Hepatocyte (in vitro differentiated cells): ENCODE measurements at regions not wholly inside any gene's neighbourhood (a gene's known extent, or its start where the extent isn't known, plus 50 kb on each side); places are given as distances from the start of the nearest gene placed in this dataset.
A peak's percentile ranks its signal among the peaks of the same experiment; 100 is the strongest.

ENCODE experiments used
- DNase-seq: peaks from one replicate; pipeline ENCODE4 v3.0.0-alpha.2; 2016; ENCODE audit warnings: low spot score
- H2AFZ ChIP-seq: fragments of 200-600 bp; sonication (generic); 2 replicates; pipeline ENCODE4 v1.6.0; 2016; ENCODE audit warnings: antibody characterized with exemption, mild to moderate bottlenecking
- H3K27ac ChIP-seq: fragments of 200-600 bp; sonication (generic); 2 replicates; pipeline ENCODE4 v1.5.1; 2016; ENCODE audit warnings: mild to moderate bottlenecking
- H3K27me3 ChIP-seq: fragments of 200-600 bp; sonication (generic); 2 replicates; pipeline ENCODE4 v1.6.1; 2016
- H3K36me3 ChIP-seq: fragments of 200-600 bp; sonication (generic); replicated peaks from 2 replicates; pipeline ENCODE4 v1.5.1; 2016; ENCODE audit warnings: low read depth; ENCODE audit not compliant: insufficient read depth
- H3K4me1 ChIP-seq: fragments of 200-600 bp; sonication (generic); 2 replicates; pipeline ENCODE4 v1.5.1; 2016; ENCODE audit warnings: mild to moderate bottlenecking, moderate library complexity; ENCODE audit not compliant: insufficient read depth
- H3K4me2 ChIP-seq: fragments of 200-600 bp; sonication (generic); 2 replicates; pipeline ENCODE4 v1.6.0; 2016
- H3K4me3 ChIP-seq: fragments of 200-600 bp; sonication (generic); 2 replicates; pipeline ENCODE4 v1.5.1; 2016; ENCODE audit warnings: mild to moderate bottlenecking
- H3K79me2 ChIP-seq: fragments of 200-600 bp; sonication (generic); 2 replicates; pipeline ENCODE4 v1.6.0; 2017; ENCODE audit warnings: mild to moderate bottlenecking
- H3K9me2 ChIP-seq: fragments of 200-600 bp; sonication (generic); replicated peaks from 2 replicates; pipeline ENCODE4 v1.6.0; 2017; ENCODE audit warnings: mild to moderate bottlenecking; ENCODE audit not compliant: insufficient read depth
- H3K9me3 ChIP-seq: fragments of 200-600 bp; sonication (generic); 2 replicates; pipeline ENCODE4 v1.5.1; 2016; ENCODE audit warnings: low read depth, mild to moderate bottlenecking
- H4K20me1 ChIP-seq: fragments of 200-600 bp; sonication (generic); 2 replicates; pipeline ENCODE4 v1.6.0; 2016; ENCODE audit warnings: mild to moderate bottlenecking; ENCODE audit not compliant: insufficient read depth, poor library complexity, severe bottlenecking
- CTCF ChIP-seq: fragments of 200-600 bp; sonication (generic); IDR thresholded peaks from 2 replicates; pipeline ENCODE4 v1.5.1; 2016; ENCODE audit warnings: antibody characterized with exemption, mild to moderate bottlenecking; ENCODE audit not compliant: poor library complexity
- EZH2 ChIP-seq: fragments of 200-600 bp; sonication (generic); IDR thresholded peaks from 2 replicates; pipeline ENCODE4 v1.6.1; 2016; ENCODE audit warnings: antibody characterized with exemption, mild to moderate bottlenecking, borderline replicate concordance
- EZH2phosphoT487 ChIP-seq: fragments of 200-600 bp; sonication (generic); IDR thresholded peaks from one replicate; pipeline ENCODE4 v1.6.1; 2018; ENCODE audit warnings: antibody characterized with exemption, mild to moderate bottlenecking, low read depth, moderate library complexity; ENCODE audit not compliant: unreplicated experiment, severe bottlenecking
- WGBS: methylation state at CpG from one replicate; pipeline ENCODE4 v1.1.6; 2016; ENCODE audit warnings: low lambda C conversion rate; ENCODE audit errors: missing lambda C conversion rate; 5-methylcytosine and 5-hydroxymethylcytosine counted together

- TF ChIP-seq EZH2phosphoT487, result no peak
- no peak for TF ChIP-seq EZH2
- TF ChIP-seq CTCF, result no peak
- Histone ChIP-seq H3K27me3 (no peaks in the 10 kb centered on the region), H3K79me2 (no peaks in the 10 kb centered on the region), H4K20me1 (no peaks in the 10 kb centered on the region), H3K4me2 (no peak overlapping the region), H3K4me1 (peaks cover 6% of the 10 kb centered on the region), H3K9me3 (no peaks in the 10 kb centered on the region), H3K9me2 (no peaks in the 10 kb centered on the region), H3K4me3 (no peak overlapping the region), H3K27ac (no peak overlapping the region), H3K36me3 (no peaks in the 10 kb centered on the region), H2AFZ (no peak overlapping the region)
- DNase-seq, result peak; percentile 57
- WGBS, result 70% methylated on average over 15 of the region's 15 CpGs
Measured at GRCh38 chr5:171647043-171647903, 138.3 kb upstream of the SMIM23 start.

- no peak for DNase-seq
- Histone ChIP-seq H3K27me3 (no peaks in the 10 kb centered on the region), H4K20me1 (no peaks in the 10 kb centered on the region), H3K27ac (no peak overlapping the region), H3K9me2 (no peaks in the 10 kb centered on the region), H3K36me3 (no peaks in the 10 kb centered on the region), H3K79me2 (no peaks in the 10 kb centered on the region), H2AFZ (no peak overlapping the region), H3K4me3 (no peak overlapping the region), H3K4me1 (peaks cover 6% of the 10 kb centered on the region), H3K9me3 (no peaks in the 10 kb centered on the region), H3K4me2 (no peak overlapping the region)
- TF ChIP-seq CTCF, result no peak
- WGBS, result 76% methylated on average over 4 of the region's 4 CpGs
Measured at GRCh38 chr5:171647904-171648260, 137.7 kb upstream of the SMIM23 start.

- Histone ChIP-seq H3K36me3 (no peaks in the 10 kb centered on the region), H3K27me3 (no peaks in the 10 kb centered on the region), H3K9me2 (no peaks in the 10 kb centered on the region), H4K20me1 (no peaks in the 10 kb centered on the region), H3K4me2 (no peak overlapping the region), H3K27ac (no peak overlapping the region), H3K79me2 (no peaks in the 10 kb centered on the region), H3K4me1 (peaks cover 6% of the 10 kb centered on the region), H3K9me3 (no peaks in the 10 kb centered on the region), H3K4me3 (no peak overlapping the region), H2AFZ (no peak overlapping the region)
- no peak for TF ChIP-seq EZH2
- no peak for TF ChIP-seq EZH2phosphoT487
- no peak for TF ChIP-seq CTCF
- 83% methylated on average over 10 of the region's 10 CpGs for WGBS
- DNase-seq, result no peak
Measured at GRCh38 chr5:171648279-171649074, 137.1 kb upstream of the SMIM23 start.
